NCI-H2107 treated with DMSO at 0.1 percent for 48 hours (cell line): ENCODE measurements at regions not wholly inside any gene's neighbourhood (a gene's known extent, or its start where the extent isn't known, plus 50 kb on each side); places are given as distances from the start of the nearest gene placed in this dataset.
A peak's percentile ranks its signal among the peaks of the same experiment; 100 is the strongest.
"Not testable (repeated sequence)": the region's sequence is repeated elsewhere in the genome, so short reads cannot be mapped to it uniquely, and the experiment has no call there.

ENCODE experiments used
- DNase-seq: peaks from one replicate; lab custom pipeline; 2025; ENCODE audit not compliant: unreplicated experiment; lab: John Stamatoyannopoulos, UW

DNA sequence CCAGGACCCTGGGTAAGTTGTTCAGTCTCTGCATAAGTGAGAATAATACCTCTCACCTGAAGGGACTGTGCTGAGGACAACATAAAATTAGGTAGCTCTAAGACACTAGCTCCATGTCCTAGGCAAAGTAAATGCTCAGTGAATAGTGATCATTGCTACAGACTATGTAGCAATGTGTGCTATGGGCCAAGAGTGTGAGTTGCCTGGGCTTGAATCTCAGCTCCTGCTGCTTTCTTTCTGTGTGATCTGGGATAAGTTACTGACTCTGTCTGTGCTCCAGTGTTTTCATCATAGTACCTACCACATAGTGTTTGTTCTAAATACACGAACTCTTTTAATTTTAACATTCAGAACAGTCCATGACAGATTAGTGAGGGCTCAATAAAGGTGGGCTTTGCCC lies 81.1 kb upstream of the MFGE8 start:
- no peak for DNase-seq

DNA sequence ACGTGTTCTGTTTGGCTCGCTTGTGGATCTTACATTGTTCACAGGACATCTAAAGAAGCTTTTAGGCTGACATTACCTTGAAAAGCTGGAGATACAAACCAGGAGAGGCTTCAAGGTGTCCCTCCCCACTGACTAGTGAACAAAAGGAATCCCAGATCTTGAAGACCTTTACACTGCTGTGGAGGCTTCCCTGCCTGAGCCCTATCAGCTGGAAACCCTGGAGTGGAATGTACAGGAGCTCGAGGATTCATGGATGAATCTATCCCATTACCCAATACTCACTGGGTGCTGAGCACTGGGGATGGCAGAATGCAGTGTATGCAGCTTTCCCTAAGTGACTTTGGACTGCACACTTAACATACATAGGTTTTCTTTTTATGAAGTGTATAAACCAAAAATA lies 82.3 kb upstream of the MFGE8 start:
- no peak for DNase-seq

DNA sequence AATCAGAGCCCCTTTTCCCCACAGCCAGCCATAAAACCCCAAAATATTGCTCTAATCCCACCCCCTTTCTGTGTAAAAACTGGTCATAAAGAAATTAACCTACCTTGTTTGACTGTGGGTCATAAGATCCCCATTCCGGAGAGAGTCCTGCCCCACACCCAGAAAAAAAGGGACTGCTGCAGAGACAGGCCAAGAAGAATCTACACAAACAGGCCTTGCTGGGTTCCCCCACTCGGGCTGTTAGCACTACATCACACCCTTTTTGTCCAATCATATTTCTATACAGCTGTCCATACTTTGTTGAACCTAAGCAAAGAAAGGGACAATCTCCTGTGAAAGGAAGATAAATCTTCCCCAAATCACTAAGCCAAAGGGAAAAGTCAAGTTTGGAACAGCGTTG lies 84.4 kb upstream of the MFGE8 start:
- no peak for DNase-seq

DNA sequence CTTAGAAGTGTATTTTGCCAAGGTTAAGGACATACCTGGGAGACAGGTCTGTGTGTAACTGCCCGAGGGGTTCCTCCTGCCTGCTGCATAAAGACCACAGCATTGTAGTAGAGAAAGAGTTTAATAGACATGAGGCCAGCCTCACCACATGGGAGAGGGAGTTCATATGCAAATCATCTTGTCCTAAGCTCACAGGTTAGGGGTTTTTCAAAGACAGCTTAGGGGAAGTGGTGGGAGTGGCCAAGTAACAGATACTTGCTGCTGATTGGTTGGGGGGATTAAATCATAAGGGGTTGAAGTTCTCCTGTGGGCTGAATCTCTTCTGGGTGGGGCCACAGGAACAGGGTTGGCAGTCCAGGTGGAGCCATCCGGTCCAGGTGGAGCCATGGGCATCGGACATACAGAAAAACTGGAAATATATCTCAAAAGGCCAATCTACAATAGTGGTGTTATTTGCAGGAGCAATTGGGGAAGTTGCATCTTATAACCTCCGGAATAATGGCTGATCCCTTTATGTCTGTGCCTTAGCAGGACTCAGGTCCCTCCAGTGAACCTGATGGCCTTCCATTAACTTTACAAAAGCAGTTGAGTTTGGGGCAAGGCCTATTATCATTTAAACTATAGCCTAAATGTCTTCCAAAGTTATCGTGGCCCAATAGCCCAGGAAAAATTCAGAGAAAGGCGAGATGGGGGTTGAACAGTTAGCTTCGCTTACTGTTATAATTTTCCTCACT lies 86.0 kb upstream of the MFGE8 start:
- DNase-seq, result no peak

DNA sequence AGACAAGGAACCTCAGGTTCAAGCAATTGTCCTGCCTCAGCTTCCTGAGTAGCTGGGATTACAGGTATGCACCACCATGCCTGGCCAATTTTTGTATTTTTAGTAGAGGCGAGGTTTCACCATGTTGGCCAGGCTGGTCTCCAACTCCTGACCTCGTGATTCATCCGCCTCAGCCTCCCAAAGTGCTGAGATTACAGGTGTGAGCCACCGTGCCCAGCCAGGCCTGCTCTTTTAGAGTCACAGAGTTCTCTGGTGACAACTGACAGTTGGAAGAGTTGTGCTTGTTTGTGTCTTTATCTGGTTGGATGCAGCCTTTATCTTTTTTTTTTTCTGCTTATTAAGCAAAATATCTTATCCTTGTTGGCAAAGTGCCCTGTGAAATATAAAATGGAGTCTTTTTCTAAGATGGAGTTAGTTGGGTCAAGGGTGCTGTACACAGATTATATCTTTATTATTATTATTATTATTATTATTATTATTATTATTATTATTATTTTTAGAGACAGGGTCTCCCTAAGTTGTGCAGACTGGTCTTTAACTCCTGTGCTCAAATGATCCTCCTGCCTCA lies 86.5 kb upstream of the ABHD2 start:
- not testable (repeated sequence) for DNase-seq

DNA sequence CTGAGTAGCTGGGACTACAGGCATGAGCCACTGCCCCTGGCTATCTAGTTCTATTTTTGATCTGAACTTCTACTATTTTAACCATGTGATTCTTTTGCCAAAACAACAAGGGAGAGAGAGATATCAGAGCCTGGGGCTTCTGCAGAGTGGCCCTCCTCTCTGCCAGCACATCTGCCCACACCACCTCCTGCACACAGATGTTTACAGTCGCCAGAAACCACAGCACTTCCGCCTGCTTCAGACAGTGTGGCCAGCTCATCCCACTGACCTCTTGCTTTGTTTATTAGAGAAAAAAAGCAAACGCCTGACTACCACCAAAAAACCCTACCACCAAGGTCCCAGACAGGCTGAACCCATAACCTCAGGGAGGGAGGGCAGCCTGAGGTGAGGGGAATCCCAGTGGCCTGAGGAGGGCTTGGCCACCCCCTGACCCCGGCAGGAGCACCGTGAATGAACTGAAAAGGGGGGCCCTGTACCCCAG lies 85.9 kb upstream of the ABHD2 start:
- no peak for DNase-seq

DNA sequence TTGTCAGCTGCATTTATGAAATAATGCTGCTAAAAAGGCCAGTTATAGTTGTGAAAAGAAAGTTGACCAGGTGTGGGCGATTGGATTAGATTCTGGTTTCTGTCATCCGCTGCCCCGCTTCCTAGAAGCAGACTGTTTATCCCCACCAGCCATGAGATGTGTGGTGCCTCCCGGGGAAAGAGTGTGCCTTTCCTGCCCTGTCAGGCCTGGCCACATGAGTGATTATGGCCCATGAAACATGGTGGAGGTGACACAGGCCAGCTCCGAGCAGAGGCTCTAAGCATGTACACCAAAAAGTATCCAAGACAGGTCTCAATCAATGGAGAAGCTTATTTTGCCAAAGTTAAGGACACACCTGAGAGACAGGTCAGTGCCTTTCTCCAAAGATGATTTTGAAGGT lies 85.4 kb upstream of the ABHD2 start:
- DNase-seq, result no peak

DNA sequence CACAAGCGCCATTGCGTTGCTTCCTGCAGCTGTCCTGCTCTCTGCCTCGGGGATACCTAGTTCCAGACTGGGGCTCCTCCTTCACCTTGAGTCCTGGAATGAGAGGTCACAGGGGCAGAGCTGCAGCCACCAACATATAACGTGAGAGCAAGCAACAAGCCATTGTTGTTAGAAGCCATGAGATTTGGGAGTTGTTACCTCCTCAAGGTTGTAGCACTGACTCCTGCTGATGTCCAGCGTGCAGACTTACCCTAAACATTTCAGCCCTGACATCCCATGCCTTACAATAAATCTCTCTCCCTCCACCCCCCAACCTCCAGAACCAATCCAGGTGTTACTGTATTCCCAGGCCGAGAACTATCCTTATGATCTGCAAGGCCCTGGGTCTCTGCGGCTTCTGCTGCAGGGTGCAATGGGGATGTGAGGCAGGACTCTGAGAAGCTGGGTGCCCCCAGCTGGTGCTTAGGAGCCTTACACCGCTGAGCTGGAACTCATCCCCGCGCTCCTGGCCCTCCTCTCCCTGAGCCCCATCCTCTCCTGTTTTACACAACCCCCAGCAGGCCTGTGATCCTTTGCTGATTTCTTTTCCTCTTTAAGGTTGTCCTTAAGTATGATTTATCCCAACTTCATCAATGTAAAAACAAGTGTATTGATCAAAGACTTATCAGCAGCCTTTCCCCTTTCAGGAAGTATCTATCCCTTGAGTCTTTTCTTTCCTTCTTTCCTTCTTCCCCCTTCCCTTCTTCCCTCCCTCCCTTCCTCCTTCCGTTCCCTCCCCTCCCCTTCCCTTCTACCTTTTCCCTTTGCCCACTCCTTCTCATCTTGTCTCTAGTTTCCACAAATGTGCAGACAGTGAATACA lies 84.2 kb upstream of the ABHD2 start:
- DNase-seq, result no peak

DNA sequence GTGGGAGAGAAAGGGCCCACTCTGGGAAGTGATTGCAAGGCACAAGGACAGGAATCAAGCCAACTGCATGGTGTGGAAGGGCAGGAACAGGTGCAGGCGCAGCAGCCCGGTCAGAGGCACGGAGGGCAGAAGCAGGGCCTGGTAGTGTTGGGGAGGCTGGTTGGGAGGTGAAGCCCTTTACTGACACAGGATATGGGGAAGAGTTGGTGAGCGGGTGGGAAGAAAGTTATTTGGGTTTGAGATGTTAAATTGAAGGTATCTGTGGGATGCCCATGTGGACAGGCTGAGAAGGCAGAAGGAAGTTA lies 83.6 kb upstream of the ABHD2 start:
- DNase-seq, result no peak

DNA sequence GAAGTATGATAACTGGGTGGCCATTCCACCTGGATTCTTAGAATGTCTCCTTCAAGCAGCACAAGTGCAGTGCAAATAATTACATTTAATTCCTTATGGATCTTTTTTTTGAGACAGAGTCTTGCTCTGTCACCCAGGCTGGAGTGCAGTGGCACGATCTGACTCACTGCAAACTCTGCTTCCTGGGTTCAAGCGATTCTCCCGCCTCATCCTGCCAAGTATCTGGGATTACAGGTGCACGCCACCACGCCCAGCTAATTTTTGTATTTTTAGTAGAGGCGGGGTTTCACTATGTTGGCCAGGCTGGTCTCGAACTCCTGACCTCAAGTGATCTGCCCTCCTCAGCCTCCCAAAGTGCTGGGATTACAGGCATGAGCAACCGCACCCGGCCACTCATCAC lies 80.7 kb upstream of the ABHD2 start:
- DNase-seq, result not testable (repeated sequence)

DNA sequence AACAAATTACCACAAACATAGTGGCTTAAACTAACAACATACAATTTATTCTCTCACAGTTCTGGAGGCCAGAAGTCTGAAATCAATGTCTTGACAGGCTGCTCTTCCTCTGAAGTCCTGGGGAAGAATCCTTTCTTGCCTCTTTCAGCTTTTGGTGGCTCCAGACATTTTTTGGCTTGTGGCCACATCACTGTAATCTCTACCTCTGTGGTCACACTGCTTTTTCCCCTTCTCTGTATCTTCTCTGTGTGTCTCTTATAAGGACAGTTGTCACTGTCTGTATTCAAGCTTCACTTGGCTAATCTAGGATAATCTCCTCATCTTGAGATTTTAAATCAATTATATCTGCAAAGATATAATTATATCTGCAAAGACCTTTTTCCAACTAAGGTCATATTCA lies 80.3 kb upstream of the ABHD2 start:
- DNase-seq, result no peak

DNA sequence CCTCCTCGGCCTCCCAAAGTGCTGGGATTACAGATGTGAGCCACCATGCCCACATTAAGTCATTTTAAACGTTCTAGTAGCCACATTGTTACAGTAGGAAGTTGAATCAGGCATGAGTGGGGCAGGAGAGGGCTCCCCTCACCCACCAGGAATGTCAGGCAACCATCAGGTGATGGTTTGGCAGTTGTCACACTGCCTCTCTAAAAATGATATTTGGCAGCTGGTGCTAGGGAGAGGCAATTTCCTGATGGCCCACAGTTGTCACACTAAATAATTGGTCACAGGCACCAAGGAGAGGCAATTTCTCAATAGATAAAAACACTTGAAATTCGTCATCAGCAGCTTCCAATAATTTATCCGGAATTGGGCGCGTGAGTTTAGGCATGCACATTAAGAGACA lies 79.2 kb upstream of the ABHD2 start:
- DNase-seq, result no peak

DNA sequence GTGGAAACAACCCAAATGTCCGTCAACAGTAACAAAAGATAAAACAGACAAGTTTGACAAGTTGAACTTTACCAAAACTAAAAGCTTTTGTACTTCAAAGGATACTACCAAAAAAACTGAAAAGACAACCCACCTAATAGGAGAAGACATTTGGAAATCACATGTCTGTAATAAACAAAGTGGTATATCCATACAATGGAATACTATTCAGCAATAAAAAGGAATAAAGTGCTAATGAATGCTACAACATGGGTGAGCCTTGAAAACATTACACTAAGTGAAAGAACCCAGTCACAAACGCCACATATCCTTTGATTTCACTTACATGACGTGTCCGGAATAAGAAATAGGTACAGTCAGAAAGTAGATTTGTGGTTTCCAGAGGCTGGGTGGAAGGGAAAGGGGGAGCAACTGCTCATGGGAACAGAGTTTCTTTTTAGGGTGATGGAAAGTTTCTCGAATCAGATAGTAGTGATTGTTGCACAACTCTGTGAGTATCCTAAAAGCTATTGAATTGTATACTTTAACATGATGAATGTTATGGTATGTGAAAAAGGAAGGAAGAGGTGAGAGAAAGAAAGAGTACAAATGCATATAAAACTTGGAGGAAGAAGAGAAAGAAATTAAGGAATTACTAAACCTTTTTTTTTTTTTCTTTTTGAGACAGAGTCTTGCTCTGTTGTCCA lies 72.7 kb upstream of the ABHD2 start:
- DNase-seq, result no peak

DNA sequence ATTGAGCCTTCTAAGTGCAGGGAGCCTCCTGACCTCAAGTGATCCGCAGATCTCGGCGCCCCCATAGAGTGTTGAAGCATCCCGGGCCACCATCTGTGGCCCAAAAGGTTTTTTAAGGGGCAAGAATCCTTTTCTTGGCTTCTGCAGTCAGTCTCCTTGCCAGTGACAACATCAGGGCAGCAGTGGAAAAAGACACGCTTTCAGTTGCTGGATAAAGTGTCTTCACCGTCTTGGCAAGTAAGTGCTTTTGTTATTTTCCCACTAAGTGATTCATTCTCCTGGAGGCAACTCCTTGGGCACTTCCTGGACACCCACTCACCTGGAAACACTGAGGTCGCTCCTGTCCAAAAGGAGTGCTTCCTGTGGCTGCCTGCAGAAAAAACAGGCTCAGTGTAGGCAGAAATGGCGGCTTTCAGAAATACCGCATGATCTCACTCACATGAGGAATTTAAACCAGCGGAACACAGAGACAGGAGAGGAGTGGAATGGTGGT lies 71.7 kb upstream of the ABHD2 start:
- no peak for DNase-seq

DNA sequence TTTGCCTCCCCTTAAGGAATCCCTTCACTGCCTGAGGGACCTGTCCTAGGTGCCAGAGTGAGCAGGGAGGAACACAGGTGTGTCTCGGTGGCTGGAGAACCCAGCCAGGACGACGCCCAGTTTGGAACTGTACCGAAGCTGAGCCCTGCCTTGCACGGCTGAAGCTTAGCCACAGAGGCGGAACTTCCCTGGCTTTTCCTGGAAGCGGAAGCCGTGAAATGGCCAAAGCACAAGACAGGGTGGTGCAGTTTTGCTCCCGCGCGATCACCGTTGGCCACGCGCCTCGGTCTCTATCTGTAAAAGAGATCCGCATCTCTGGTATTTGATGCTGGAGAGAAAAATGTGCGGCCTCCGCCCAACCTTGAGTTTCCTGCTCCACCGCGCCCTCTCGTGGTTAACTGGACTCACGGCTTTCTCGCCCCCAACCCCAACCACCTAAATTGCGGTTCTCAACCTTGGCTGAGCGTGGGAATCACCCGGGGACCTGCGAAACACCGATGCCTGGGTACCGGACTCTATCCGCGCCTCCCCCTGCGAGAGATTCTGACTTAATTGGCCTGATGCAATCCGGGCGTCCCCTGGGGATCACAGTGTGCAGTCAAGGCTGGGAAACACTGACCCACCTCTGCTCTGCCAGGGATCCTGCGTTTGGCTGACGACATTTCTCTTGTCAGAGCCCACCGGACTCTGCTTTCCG lies 70.7 kb upstream of the ABHD2 start:
- DNase-seq, result peak; percentile 25

DNA sequence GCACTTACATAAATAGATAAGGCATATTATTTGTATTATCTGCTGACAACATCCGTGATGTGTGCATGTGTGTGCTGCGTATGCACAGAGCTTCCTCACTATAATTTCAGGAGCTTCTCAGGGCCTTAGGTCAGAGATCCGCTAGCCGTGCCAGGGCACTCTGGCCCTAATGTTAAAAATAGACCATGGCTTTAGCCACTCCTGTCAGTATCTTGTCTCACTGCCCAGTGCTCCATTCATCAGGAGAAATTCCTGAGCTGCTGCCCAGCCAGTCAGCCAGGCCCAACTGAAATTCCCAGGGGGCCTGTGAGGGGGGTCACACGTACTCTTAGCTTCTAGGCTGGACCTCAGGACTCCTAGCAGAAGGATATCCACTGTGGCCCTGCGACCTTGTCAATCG lies 70.0 kb upstream of the ABHD2 start:
- no peak for DNase-seq

DNA sequence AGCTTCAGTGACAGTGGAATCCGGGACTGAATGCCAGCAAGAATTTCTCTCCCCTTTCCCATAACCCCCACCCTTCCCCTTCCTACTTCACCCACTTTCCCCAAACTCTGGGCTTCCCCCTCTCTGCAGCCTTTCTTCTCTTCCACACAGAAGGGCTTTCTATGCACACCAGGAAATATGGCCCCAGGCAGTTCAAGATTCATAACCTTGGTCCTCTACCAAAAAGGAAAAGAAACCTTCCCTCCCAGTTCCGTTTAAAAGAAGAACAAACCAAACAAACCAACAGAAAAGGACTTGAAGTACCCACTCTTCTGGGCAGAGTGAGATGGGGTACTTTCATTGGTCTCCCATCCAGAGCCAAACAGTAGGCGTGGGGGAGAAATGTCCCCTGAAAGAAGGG lies 68.8 kb upstream of the ABHD2 start:
- no peak for DNase-seq

DNA sequence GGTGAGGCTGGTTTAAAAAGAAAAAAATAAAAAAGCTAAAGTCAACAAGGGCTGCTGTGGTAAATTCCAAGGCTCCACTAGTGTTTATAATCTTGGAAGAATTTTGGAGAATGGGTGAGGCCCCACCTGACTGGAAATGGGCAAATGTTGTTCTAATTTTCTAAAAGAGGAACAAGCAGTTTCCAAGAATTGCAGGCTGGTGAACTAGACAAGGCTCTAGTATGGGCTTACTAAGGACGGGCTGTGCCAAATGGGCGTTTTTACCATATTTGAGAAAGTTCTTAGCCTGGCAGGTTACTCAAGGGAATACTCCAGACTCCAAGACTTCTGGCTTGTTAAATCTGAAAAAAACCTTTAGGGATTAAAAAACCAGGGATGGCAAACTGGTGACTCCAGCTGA lies 67.0 kb upstream of the ABHD2 start:
- DNase-seq, result no peak

DNA sequence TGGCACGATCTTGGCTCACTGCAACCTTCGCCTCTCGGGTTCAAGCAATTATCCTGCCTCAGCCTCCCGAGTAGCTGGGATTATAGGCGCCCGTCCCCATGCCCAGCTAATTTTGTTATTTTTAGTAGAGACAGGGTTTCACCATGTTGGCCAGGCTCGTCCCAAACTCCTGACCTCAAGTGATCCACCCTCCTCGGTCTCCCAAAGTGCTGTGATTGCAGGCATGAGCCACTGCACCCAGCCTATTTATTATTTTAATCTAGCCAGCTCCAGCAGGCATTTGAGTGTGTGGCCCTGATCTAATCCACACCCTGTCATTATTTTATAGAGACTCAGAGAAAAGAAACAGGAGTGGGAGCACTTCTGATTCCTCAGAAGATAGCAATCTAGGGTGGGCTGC lies 66.4 kb upstream of the ABHD2 start:
- DNase-seq, result not testable (repeated sequence)

DNA sequence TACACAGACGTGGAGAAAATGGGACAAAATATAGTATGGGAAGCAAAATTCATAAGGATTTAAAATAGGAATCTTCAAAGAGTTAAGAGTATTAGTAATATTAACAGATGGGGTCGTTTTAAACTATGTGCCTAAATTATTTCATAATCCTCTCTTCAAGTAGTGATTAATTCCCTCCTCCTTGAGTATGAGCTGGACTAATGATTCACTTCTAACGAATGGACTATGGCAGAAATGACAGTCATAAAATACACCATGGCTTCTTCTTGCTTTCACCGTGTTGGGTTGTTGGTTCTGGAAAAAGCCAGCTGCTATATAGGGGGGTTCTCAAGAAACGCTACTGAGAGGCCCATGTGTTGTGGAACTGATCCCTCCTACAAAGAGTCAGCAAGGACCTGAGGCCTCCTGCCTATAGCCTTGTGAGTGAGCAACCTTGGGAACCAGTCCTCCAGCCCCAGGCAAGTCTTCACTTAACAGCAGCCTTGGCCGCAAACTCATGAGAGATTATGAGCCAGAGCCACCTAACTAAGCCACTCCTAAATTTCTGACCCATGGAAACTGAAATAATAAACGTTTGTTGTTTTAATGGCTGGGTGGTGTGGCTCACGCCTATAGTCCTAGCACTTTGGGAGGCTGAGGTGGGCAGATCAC lies 64.8 kb upstream of the ABHD2 start:
- no peak for DNase-seq
